Activated CD8-positive, alpha-beta T cell treated with anti-CD3 and anti-CD28 coated beads for 36 hours (primary cell): ENCODE measurements at regions not wholly inside any gene's neighbourhood (a gene's known extent, or its start where the extent isn't known, plus 50 kb on each side); places are given as distances from the start of the nearest gene placed in this dataset.

Source experiments
- ATAC-seq: fragments of 200-7000 bp; cut with Tn5 transposase; one replicate; pipeline ENCODE4 v1.10.0; 2021; ENCODE audit warnings: mild to moderate bottlenecking, moderate library complexity
- CTCF ChIA-PET: fragments of 350-600 bp; sonication (Branson Sonifier 250); formaldehyde crosslinking; loops from one replicate; lab custom pipeline; 2021; ENCODE audit warnings: antibody characterized with exemption; lab: Charles Lee
- POLR2A ChIA-PET: fragments of 350-600 bp; sonication (Branson Sonifier 250); formaldehyde crosslinking; loops from one replicate; lab custom pipeline; 2021; ENCODE audit warnings: antibody characterized with exemption; lab: Charles Lee
- DNase-seq: peaks from one replicate; pipeline ENCODE4 v3.0.0-alpha.2; 2020
- H3K27ac Mint-ChIP-seq: one replicate; pipeline ENCODE4 v1.8.0; 2021; ENCODE audit warnings: mild to moderate bottlenecking, mixed read lengths
- H3K27me3 Mint-ChIP-seq: one replicate; pipeline ENCODE4 v1.8.0; 2021; ENCODE audit warnings: mixed read lengths
- H3K36me3 Mint-ChIP-seq: one replicate; pipeline ENCODE4 v1.8.0; 2021; ENCODE audit warnings: low read depth, mixed read lengths
- H3K4me1 Mint-ChIP-seq: one replicate; pipeline ENCODE4 v1.8.0; 2021; ENCODE audit warnings: low read depth, mixed read lengths
- H3K4me3 Mint-ChIP-seq: one replicate; pipeline ENCODE4 v1.8.0; 2021; ENCODE audit warnings: mild to moderate bottlenecking, moderate library complexity, mixed read lengths
- H3K9me3 Mint-ChIP-seq: one replicate; pipeline ENCODE4 v1.8.0; 2021; ENCODE audit warnings: mixed read lengths
- CTCF ChIP-seq: fragments of 200-600 bp; IDR thresholded peaks from one replicate; pipeline ENCODE4 v1.8.0; 2022; ENCODE audit warnings: antibody characterized with exemption, mild to moderate bottlenecking
- intact Hi-C: fragments of 100-400 bp; cut with micrococcal nuclease; formaldehyde crosslinking; loops from one replicate; pipeline ENCODE4 v1.10.0; 2022

- no peaks in the 10 kb centered on the region for H3K9me3 Mint-ChIP-seq
- no peak for DNase-seq
- intact Hi-C loops, result no loop called here
- no peak for TF ChIP-seq CTCF
- ChIA-PET CTCF (interaction anchor here (1.2 kb wide), 1 partner anchor 10 kb away, joined by 3 read pairs; no protein-coding TSS in a partner anchor), POLR2A (no interaction called here)
- no peaks in the 10 kb centered on the region for H3K36me3 Mint-ChIP-seq
- peak overlapping the region; percentile 55 for H3K27ac Mint-ChIP-seq
- no peak overlapping the region for H3K4me3 Mint-ChIP-seq
- peaks cover 11% of the 10 kb centered on the region for H3K27me3 Mint-ChIP-seq
- H3K4me1 Mint-ChIP-seq, result peaks cover 34% of the 10 kb centered on the region
- peak; percentile 15 for ATAC-seq
Observed at GRCh38 chr13:33636955-33637670, 180.8 kb upstream of the RFC3 start.

- no peak for TF ChIP-seq CTCF
- DNase-seq (no peak), ATAC-seq (no peak)
- Mint-ChIP-seq H3K9me3 (no peaks in the 10 kb centered on the region), H3K27me3 (peaks cover 11% of the 10 kb centered on the region), H3K4me1 (peaks cover 34% of the 10 kb centered on the region), H3K27ac (no peak overlapping the region), H3K4me3 (no peak overlapping the region), H3K36me3 (no peaks in the 10 kb centered on the region)
- intact Hi-C loops, result no loop called here
- ChIA-PET CTCF (interaction anchor here (1.6 kb wide), 1 partner anchor 86 kb away, joined by 4 read pairs; no protein-coding TSS in a partner anchor), POLR2A (no interaction called here)
Observed at GRCh38 chr13:33637978-33638743, 179.8 kb upstream of the RFC3 start.

DNA sequence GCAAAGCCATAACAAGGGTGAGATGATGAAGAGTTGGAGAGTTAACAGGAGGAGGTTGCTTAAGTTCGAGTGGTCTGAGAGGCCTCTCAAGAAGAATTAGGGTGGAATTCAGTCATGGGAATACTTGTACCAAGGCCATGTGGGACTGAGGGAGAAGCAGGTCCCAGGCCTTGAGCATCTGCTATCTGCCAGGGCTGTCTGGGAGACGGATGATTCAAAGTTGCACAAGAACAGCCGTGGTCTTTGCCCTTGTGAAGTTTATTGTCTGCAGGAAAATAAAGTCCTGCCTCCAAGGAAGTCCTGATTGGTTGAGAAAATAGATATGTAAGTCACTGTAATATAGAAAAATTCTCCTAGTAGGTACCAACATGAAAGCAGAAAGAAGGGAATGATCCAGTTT lies 178.8 kb upstream of the RFC3 start:
- ChIA-PET CTCF (interaction anchor here (1.6 kb wide), 1 partner anchor 85 kb away, joined by 4 read pairs; no protein-coding TSS in a partner anchor), POLR2A (no interaction called here)
- intact Hi-C loops, result no loop called here
- ATAC-seq, result no peak
- Mint-ChIP-seq H3K4me1 (peaks cover 34% of the 10 kb centered on the region), H3K4me3 (no peak overlapping the region), H3K36me3 (no peaks in the 10 kb centered on the region), H3K27ac (peak overlapping the region; percentile 82), H3K9me3 (no peaks in the 10 kb centered on the region), H3K27me3 (peaks cover 4% of the 10 kb centered on the region)
- TF ChIP-seq CTCF, result no peak
- no peak for DNase-seq

- H3K4me3 Mint-ChIP-seq, result no peak overlapping the region
- TF ChIP-seq CTCF, result no peak
- DNase-seq (peak; percentile 78), ATAC-seq (peak; percentile 92)
- peaks cover 39% of the 10 kb centered on the region for H3K4me1 Mint-ChIP-seq
- peaks cover 1% of the 10 kb centered on the region for H3K27me3 Mint-ChIP-seq
- H3K9me3 Mint-ChIP-seq, result no peaks in the 10 kb centered on the region
- H3K36me3 Mint-ChIP-seq, result no peaks in the 10 kb centered on the region
- peak overlapping the region; percentile 82 for H3K27ac Mint-ChIP-seq
- POLR2A ChIA-PET, result no interaction called here
- intact Hi-C loops, result no loop called here
- CTCF ChIA-PET, result interaction anchor here (1.6 kb wide), 1 partner anchor 84 kb away, joined by 4 read pairs; no protein-coding TSS in a partner anchor
Observed at GRCh38 chr13:33639626-33640080, 178.3 kb upstream of the RFC3 start.

DNA sequence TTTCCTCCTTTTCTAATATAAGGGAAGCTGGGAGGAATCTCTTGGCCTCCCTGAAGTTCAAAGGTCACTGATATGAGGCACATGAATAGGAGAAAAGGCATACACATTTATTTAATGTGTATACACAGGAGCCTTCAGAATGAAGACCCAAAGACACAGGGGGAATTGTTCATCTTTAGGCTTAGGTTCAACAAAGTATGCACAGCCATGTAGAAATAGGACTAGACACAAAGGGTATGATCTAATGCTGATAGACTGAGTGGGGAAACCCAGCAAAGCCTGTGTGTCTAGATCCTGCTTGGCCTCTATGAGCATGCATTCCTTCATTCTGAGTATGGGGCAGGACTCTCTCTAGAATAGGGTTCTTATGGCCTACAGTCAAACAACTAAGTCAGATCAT lies 177.1 kb upstream of the RFC3 start:
- no peak for TF ChIP-seq CTCF
- POLR2A ChIA-PET, result no interaction called here
- CTCF ChIA-PET, result interaction anchor here (1.4 kb wide), 1 partner anchor 98 kb away, joined by 3 read pairs; no protein-coding TSS in a partner anchor
- Mint-ChIP-seq H3K27me3 (no peaks in the 10 kb centered on the region), H3K4me1 (peaks cover 50% of the 10 kb centered on the region), H3K27ac (no peak overlapping the region), H3K9me3 (no peaks in the 10 kb centered on the region), H3K4me3 (no peak overlapping the region), H3K36me3 (no peaks in the 10 kb centered on the region)
- ATAC-seq (no peak), DNase-seq (no peak)
- intact Hi-C loops, result no loop called here
